ENCODE measurements at regions not wholly inside any gene's neighbourhood (a gene's known extent, or its start where the extent isn't known, plus 50 kb on each side); places are given as distances from the start of the nearest gene placed in this dataset.
"Not testable (repeated sequence)": the region's sequence is repeated elsewhere in the genome, so short reads cannot be mapped to it uniquely, and the experiment has no call there.

DNA sequence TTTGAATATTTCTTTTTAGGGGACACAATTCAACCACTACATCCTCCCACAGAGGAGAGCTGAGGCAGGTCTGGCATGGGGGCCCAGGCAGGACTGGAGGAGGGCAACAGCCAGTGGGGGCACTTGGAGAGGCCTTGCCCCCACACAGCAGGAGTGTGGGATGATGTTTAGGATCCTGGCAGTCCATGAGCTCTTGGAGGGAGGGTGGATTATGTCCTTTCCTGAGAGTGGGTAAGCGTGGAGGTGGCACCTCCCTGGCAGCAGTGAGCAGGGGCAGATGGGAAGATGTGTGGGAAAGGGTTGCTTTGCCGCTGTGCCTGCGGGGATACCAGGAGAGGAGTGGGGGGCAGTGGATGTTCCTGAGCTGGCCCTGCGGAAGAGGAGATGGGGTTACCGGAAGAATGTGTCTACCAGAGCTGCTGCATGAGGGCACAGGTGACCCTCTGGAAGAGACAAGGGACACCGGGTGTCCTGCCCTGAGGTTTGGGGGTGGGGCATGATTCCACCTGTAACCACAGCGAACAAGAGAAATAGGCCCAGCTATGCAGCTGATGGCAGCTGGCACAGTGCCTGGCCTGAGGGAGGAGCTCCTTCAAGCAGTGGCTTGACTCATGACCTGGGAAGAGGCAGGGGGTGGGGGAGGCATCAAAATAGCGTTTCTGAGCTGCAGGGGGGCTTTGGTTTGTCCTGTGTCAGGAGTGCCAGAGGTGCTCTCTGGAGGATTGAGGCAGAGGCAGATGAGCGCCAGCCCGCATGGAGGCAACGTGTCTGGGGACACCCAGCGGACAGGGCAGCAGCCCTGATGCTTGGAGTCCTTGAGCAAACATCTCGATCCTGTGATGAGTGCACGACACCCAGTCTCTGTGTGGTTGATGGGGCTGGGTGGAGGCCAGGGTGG, 123.9 kb upstream of the TMPRSS2 start:
- DNase-seq (ENCODE audit: low spot score), result no peak

DNA sequence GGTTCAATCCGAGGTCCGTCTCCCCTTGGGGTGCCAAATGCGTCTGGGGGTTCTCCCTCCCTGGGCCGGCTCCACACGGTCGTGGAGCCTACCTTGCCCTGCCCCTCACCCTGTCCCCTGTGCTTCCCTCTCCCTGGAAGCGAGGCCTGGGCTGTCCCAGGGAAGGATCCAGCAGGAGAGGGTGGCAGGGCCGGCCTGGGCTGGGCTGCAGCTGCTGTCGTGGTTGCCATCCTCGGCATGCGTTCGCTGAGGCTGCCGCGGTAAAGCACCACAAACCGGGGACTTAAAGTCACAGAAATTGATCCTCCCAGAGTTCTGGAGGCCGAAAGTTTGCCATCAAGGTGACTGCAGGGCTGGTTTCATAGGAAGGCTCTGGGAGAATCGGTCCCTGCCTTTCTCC, 123.0 kb upstream of the TMPRSS2 start:
- no peak for DNase-seq (ENCODE audit: low spot score)

DNA sequence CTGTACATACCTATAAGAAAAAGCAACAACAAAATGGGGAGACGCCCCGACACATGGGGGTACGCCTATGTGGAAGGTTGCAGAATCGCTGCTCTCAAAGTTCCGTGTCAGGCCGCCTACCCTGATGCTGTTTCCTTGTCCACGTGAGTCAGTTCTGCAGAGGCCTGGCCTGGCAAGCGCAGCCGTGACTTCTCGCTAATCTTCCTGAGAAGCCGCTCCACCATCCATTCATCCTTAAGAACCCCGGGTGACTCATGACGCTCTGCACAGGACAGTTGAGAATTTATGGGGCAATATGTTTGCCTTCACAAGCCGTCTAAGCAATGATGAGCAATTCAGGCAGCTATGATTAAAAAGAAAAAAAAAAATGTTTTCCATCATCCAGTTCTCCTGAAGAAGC, 122.3 kb upstream of the TMPRSS2 start:
- DNase-seq (ENCODE audit: low spot score), result no peak

DNA sequence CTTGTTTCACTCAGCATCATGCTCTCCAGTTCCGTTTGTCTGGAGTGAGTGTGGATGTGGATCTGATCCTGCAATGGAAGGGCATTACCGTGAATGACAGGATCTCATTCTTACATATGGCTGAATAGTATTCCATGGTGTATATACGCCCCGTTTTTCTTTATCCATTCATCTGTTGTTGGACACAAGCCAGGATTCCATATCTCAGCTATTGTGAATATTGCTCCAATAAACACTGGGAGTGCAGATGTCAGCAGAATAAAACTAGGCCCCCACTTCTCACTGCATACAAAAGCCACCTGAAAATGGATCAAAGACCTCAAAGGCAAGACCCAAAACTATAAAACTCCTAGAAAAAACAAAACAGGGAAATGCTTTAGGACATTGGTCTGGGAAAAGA, 120.3 kb upstream of the TMPRSS2 start:
- DNase-seq (ENCODE audit: low spot score), result no peak

DNA sequence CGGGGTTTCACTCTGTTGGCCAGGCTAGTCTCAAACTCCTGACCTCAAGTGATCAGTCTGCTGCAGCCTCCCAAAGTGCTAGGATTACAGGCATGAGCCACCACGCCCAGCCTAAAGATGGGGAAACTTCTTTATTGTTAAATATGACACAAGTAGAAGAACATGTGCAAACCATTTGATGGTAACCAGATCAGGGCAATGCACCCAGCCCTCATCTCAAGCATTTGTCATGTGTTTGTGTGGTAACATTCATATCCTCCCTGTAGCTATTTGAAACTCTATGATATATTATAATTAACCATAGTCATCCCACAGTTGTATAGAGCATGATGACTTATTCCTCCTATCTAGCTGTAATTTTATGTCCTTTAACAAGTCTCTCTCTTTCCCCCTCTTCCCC, 119.5 kb upstream of the TMPRSS2 start:
- DNase-seq (ENCODE audit: low spot score), result no peak

DNA sequence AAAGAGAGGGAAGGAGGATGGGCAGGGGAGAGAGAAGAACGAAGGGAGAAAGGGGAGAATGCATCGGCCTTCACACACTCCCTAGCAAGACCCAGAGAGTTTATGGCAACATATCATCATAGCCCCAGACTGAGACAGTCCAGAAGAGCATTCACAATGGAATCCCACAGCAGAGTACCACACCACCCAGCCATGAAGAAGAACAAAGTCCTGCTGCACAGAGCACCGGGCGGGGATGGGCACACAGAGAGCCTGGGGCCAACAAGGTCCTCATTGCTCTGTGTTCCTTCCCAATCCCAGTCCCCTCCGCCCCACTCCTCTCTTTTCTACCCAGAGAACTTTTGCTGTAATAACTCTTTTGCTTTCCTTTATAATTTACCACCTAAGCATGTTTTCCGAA, 118.1 kb upstream of the TMPRSS2 start:
- DNase-seq (ENCODE audit: low spot score), result no peak

DNA sequence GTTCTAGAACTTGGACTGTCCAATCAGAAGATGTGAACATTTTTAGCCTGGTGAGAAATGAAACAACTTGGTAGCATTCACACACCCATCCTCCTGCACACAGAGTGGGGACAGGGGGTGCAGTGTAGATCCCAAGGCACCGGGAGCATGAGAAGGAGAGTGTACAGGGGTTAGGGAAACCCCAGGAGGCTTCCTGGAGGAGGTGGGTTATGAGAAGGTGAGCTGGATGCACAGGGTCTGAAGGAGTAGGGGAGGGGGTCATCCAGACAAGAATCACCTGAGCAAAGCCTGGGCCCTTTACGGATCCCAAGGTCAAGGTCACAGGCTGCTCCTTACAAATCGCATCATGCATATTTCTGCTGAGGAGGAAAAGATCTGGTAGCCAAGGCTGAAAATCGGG, 117.5 kb upstream of the TMPRSS2 start:
- no peak for DNase-seq (ENCODE audit: low spot score)

DNA sequence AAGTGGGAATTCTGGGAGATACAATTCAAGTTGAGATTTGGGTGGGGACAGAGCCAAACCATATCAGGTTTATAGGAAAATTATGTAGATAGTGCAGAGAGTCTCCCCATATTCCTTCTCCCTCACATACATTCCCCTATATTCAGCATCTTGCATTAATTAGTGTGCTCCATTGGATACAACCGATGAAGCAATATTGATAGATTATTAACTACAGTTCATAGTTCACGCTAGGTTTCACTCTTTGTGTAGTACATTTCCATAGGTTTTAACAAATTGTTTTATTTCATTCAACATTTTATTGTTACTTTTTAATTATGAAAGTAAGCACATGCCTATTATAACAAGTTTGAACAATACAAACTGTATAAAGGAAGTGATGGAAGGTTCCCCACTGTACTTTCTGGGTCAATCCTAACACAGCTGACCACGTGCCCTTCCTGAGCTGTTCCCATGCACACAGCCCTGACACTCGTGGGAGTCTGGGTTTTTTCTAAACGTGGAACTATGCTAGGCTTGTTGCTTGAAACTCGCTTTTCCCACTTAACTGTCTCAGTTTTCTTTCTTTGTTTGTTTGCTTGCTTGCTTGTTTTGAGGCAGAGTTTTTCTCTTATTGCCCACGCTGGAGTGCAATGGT, 116.8 kb upstream of the TMPRSS2 start:
- no peak for DNase-seq (ENCODE audit: low spot score)

DNA sequence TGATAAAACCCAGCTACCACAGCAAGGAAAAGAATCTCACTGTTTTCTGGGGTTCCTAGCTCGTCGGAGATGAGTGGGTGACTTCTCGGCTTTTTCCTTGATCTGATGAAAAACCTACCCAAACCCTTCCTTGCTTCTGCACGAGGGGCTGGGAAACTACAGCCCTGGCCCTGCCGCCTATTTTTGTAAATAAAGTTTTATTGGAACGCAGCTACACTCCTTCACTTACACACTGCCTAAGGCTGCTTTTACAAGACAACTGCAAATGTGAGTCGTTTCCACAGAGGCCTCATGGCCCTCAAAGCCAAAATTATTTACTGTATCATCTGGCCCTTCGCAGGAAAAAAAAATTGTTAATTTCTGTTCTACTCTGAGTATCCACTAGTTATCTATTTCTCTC, 116.0 kb upstream of the TMPRSS2 start:
- DNase-seq (ENCODE audit: low spot score), result no peak

DNA sequence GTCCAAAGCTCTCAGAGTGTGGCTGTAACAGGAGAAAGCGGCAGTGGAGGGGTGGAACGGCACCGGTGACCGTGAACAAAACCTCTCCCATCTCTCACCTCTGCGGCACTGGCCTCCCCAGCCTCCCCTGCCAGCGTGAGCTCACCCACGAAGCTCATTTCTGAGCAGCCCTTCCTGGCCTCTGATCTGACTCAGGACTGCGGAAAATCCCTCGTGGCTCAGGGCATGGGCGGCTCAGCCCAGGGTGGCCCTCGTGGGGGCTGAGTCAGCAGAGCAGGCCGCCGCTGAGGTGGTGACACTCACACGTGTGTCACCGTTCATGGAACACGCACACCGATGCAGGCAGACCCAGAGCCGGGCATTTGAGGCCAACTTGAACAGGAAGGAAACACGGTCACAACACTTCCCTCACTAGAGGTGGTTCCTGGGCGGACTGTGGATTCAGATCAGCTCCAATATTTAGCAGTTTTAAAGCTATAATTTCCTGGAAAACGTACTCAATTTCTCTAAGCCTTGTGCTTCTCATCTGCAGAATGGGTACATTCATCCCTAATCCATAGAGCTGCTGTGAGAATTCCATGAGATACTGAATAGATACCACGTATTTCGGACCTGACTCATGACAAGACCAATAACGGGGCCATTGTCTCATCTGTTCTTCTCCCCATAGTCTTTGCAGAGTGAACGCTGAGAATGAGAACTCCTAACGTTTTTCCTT, 115.0 kb upstream of the TMPRSS2 start:
- DNase-seq (ENCODE audit: low spot score), result no peak

DNA sequence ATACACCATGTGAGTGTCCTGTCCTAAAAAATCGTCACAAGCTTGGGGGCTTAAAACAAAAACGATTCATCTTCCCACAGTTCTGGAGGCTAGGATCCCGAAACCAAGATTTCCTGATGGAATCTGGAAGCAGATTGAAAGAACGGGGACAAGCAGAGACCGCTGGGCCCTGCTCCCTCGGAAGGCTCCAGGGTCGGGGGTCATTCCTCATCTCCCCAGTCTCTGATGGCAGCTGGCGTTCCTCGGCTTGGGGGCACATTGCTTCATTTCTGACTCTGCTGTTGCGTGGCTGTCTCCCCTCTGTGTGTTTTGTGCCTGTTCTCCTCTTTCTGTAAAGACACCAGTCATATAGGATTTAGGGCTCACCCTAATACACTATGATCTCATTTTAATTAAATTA, 114.2 kb upstream of the TMPRSS2 start:
- no peak for DNase-seq (ENCODE audit: low spot score)

DNA sequence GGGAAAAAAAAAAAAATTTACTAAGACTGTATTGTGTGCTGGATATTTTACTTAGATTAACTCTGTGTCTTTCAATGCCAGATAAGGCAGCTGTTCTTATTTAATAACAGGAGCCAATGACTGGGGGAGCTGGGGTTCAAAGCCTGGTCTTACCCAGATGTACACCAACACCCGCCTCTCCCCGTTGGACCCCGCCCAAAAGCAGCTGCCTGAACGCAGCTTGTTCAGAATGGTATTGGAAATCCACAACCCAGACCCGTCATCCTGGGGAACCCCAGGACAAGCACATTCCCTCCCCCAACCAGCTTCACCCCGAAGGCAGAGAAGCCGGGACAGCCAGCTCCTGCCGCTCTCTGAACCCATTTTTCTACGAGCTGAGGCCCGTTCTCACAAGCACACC, 113.6 kb upstream of the TMPRSS2 start:
- DNase-seq (ENCODE audit: low spot score), result no peak

DNA sequence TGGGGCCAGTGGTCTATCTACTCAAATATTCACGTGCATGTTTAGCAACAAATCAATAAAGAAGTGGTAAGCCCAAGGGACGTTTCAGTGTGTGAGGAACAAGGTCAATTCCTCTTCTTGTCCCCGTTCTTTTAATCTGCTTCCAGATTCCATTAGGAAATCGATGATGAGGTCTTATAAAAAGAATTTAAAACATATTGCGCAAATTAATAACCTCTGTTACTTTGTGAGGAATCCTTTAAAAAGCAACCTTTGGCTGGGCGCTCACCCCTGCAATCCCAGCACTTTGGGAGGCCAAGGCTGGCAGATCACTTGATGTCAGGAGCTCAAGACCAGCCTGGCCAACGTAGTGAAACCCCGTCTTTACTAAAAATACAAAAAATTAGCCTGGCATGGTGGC, 113.0 kb upstream of the TMPRSS2 start:
- no peak for DNase-seq (ENCODE audit: low spot score)

DNA sequence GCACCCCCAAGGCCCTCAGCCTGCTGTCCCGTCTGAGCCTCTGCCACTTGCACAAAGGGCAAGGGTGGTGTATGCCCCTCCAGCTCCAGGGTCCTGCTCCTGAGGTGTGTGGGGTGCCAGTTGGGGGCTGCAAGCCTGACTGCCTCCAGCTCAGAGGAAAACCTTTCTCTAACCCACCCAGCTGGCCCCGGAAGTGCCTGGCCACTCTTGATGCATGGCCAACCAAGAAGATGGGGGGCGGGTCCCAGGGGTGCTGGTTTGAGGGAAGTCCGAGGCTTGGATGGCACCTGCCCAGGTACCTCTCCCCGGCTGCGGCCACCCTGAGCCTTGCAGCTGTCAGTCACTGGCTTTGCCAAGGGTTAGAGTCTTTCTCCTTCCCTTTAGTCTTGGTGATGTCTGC, 112.6 kb upstream of the TMPRSS2 start:
- no peak for DNase-seq (ENCODE audit: low spot score)

DNA sequence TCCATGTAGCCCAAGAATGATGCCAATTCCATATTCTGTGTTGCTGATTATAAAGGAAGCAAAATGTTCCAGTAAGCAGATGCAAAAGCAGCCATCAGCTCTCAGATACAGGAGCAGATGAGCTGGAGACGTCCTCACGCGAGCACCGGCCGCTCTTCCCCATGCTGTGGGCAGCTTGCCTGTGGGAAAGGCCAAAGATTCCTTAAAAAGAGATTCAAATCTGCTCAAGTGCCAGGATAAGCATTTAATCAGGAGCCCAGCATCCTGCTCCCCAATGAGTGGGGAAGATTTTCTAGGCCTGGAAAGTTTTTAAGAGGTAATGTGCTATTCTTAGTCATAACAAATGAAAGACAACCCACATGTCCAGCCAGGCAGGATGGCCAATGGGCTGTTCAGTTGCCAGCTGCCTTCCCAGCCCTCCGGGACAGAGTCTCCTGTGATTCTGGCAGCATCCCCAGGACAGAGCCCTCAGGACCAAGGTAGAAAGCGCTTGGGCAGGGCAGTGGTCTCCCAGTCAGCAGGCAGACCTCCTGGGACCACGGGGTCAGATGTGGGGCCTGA, 108.2 kb upstream of the TMPRSS2 start:
- DNase-seq (ENCODE audit: low spot score), result no peak

DNA sequence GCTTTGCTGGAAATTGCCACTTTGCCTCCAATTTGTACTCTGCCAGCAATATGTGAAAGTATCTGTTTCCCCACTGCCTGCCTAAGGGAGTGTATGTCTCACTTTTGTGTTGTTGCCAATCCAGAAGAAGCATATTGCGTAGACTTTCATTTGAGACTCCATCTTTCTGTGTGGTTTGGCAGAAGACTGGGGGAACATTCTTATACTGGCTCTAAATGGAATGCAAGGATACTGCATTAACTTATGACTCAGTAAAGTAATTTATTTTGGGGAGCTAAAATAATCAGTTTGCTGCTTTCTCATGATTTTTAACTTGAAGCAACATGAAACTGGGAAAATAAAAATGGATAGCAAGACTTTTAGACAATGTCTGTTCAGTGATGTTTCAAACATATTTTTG, 107.7 kb upstream of the TMPRSS2 start:
- DNase-seq (ENCODE audit: low spot score), result no peak

DNA sequence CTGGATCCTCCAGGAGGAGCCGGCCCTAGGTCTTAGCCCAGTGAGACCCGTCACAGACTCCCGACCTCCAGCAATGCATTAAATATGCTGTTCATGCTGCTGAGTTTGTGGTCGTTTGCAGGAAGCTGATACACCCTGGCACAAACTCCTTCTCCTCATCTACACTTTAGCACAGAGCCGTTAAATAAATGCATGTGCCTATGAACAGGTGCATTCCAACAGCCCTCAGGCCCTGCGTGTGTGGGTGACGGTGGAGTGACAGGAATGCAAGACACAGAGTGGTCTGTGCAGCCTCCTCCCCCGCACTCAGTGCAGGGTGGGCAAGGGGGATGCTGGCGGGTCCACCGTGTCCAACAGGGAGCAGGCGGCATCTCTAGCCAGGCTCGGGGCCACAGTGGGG, 106.6 kb upstream of the TMPRSS2 start:
- no peak for DNase-seq (ENCODE audit: low spot score)

DNA sequence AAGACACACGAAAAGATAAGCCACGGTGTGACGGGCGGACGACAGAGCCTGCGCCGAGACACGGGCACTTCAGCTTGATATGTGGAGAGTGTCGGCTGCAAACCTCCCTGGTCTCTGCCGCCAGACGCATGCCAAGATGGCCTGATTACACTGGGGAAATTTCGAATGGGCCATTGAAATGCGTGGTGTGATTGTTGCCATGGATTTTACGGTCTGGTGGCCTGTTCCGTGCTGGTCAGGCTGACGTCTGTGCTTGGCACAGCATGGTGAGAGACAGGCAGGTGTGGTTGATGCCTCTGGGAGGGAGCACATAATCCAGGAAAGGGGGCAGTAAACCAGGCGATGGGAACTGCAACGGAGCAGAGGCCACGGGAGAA, 105.6 kb upstream of the TMPRSS2 start:
- no peak for DNase-seq (ENCODE audit: low spot score)

DNA sequence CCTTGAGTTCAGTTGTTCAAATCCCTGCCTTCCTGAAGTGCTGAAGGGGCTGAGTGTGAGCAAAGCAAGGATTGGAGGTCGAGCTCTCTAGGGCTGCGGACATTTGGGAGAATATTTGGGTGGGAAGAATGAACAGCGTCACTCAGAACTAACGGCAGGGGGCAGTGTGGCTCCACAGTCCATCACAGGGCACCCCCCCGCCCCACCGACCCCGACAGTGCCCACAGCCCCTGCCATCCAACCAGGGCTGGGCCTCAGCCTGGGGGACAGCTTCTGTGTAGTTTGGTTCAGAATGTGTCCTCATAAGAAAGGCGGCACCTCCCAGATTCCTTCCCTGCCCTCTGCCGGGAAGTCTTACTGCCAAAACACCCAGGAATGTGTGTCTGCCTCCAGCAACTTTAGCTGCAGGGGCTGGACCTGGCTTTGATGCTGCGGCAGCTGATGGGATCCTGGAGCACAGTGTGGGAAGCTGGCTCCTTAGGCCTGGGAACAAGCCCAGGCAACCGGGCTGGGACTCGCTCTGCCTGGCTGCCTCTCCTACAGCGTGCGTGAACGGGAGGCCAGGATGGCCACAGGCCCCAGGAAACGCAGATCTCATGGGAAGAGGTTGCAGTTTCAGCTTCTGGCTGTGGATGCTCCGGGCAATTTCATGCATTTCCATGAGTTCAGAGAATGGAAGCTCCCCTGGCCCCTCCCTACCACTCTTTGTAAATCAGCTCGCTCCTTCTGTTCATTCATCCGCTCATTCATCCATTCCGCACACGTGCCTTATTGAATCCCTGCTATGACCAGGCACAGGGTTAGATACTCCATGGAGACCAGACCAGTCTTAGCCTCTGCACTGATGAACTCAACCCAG, 104.9 kb upstream of the TMPRSS2 start:
- DNase-seq (ENCODE audit: low spot score), result peak; percentile 57

DNA sequence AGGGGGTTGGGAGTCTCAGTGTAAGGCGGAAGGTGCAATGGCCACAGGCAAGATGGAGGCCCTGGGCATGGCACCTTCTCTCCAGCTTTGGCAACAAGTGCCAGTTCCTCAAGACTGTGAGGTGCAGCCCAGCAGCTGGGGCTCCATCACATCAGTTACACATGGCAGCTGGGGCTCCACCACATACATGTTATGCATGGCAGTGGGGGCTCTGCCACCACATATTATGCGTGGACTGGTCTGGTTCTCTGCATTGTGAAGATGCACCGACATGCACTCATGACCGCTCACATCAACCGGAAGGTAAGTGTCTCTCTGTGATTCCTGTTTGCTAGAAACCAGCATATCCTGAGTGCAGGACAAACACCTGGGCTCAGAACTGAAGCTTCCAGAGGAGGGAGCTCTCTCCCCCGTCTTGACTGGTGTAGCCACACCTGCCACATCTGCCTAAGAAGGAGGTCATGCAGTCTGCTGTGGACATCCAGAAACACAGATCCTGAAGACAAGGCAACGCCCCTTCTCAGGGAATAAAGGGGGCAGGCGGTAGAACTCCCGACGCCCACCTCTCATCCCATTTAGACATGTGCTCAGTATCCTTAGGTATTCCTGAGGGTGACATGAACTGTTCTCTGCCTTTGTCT, 104.1 kb upstream of the TMPRSS2 start:
- peak; percentile 45 for DNase-seq (ENCODE audit: low spot score)

DNA sequence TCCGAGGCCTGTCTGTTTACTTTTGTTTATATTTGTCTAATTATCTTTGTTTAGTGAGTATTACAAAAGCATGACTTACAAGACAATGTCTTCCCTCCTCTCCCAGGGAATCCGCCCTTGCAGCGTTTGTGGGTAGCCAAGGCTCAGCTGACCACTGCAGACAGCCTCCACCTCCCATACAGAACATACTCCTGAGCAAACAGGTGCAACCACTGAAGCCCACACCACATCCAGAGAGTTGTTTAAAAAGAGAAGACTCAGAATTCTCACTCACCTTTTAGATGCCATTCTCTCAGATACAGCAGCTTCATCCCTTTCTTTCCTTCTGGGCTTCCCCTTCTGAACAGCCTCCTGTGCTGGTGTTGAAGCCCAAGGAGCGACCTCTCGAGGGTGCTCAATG, 103.5 kb upstream of the TMPRSS2 start:
- DNase-seq (ENCODE audit: low spot score), result no peak

DNA sequence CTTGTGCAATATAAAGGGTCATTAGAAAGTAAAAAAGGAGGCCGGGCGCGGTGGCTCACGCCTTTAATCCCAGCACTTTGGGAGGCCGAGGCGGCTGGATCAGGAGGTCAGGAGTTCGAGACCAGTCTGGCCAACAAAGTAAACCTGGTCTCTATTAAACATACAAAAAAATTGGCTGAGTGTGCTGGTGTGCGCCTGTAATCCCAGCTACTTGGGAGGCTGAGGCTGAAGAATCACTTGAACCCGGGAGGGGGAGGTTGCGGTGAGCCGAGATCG, 102.8 kb upstream of the TMPRSS2 start:
- not testable (repeated sequence) for DNase-seq (ENCODE audit: low spot score)
